ENCODE measurements at regions not wholly inside any gene's neighbourhood (a gene's known extent, or its start where the extent isn't known, plus 50 kb on each side); places are given as distances from the start of the nearest gene placed in this dataset.
A peak's percentile ranks its signal among the peaks of the same experiment; 100 is the strongest.

GRCh38 chr20:12072221-12072953, 154.7 kb downstream of the BTBD3 start:
- H3K14ac ChIP-seq (ENCODE audit: insufficient read depth, low read length): no peak overlapping the region
- H3T11ph ChIP-seq (ENCODE audit: low read length): no peak overlapping the region
- H3K79me2 ChIP-seq (ENCODE audit: insufficient read depth, low read length): no peaks in the 10 kb centered on the region
- H3K9me3 ChIP-seq (ENCODE audit: control insufficient read depth, low read depth, low read length): no peaks in the 10 kb centered on the region
- H2BK12ac ChIP-seq (ENCODE audit: insufficient read length, low read depth, low read length): no peak overlapping the region
- no peaks in the 10 kb centered on the region; a peak in 1 of 5 replicates for H3K9me3 Mint-ChIP-seq
- H3K23ac ChIP-seq (ENCODE audit: insufficient read length, low read depth, low read length): no peak overlapping the region
- no peaks in the 10 kb centered on the region for H3K27me3 ChIP-seq (ENCODE audit: insufficient read depth, low read length)
- no peak for TF ChIP-seq CTCF (conservative IDR thresholded peaks at IDR 0.05)
- peaks cover 21 to 24% of the 10 kb centered on the region in 2 experiments for H3K4me1 Mint-ChIP-seq
- H2BK120ac ChIP-seq (ENCODE audit: low read depth, low read length, poor library complexity, severe bottlenecking): no peak overlapping the region
- no peaks in the 10 kb centered on the region for H3K27me3 Mint-ChIP-seq (ENCODE audit: low read depth)
- H2AFZ ChIP-seq (ENCODE audit: low read length): no peak overlapping the region
- no peak overlapping the region for H2AK5ac ChIP-seq (ENCODE audit: insufficient read length, low read length)
- no peaks in the 10 kb centered on the region for H3K79me1 ChIP-seq (ENCODE audit: insufficient read depth, low read depth, low read length, poor library complexity, severe bottlenecking)
- no peak overlapping the region for H4K8ac ChIP-seq (replicated peaks; ENCODE audit: insufficient read length, low read depth, low read length)
- H3K4me1 ChIP-seq (ENCODE audit: insufficient read depth, low read length): peaks cover 5% of the 10 kb centered on the region; the same call in 1 of the 2 replicates
- H4K5ac ChIP-seq (ENCODE audit: insufficient read length, low read depth, low read length): no peak overlapping the region
- H4K91ac ChIP-seq (ENCODE audit: insufficient read length, low read depth, low read length): no peak overlapping the region
- H2BK20ac ChIP-seq (ENCODE audit: low read depth, low read length, poor library complexity, severe bottlenecking): no peak overlapping the region
- H3K27ac Mint-ChIP-seq: peak overlapping the region in 1 of 3 experiments; percentile 88; a peak in 2 of 7 replicates
- H4K20me1 ChIP-seq (ENCODE audit: control insufficient read depth, insufficient read depth, insufficient read length): no peaks in the 10 kb centered on the region
- H2BK5ac ChIP-seq (ENCODE audit: insufficient read length, low read length): no peak overlapping the region
- no peak overlapping the region for H3K18ac ChIP-seq (ENCODE audit: insufficient read length, low read depth, low read length)
- H3K4me3 Mint-ChIP-seq: no peak overlapping the region
- H3K36me3 Mint-ChIP-seq (ENCODE audit: insufficient read depth in 1 of 3, low read depth in 3 of 3): no peaks in the 10 kb centered on the region; a peak in 1 of 7 replicates
- no peak overlapping the region for H3K9ac ChIP-seq (ENCODE audit: extremely low read depth, insufficient read length, low read length)
- DNase-seq: no peak
- no CpG with 5 or more reads among the region's 8 CpGs for WGBS (ENCODE audit: extremely low coverage, insufficient read length, low lambda C conversion rate)
- no peaks in the 10 kb centered on the region for H3K23me2 ChIP-seq (ENCODE audit: insufficient read length, low read depth, low read length, poor library complexity, severe bottlenecking)
- H3K27ac ChIP-seq (ENCODE audit: insufficient read length, low read depth, low read length): no peak overlapping the region
- H3K4me2 ChIP-seq (ENCODE audit: insufficient read depth, insufficient read length, low read length): no peak overlapping the region
- H3K56ac ChIP-seq (ENCODE audit: insufficient read length, low read depth, low read length): no peak overlapping the region
- H3K4ac ChIP-seq (ENCODE audit: low read depth, low read length): no peak overlapping the region
- no peak overlapping the region for H2BK15ac ChIP-seq (ENCODE audit: low read depth, low read length)
